ENCODE measurements at regions not wholly inside any gene's neighbourhood (a gene's known extent, or its start where the extent isn't known, plus 50 kb on each side); places are given as distances from the start of the nearest gene placed in this dataset.
A peak's percentile ranks its signal among the peaks of the same experiment; 100 is the strongest.

- CTCF ChIA-PET: interaction anchor here (0.6 kb wide), 3 partner anchors 22 to 753 kb away, joined by 3 to 5 read pairs (median 3); no protein-coding TSS in a partner anchor
- DNase-seq (ENCODE audit: low spot score): no peak
- no peak overlapping the region for H3K27ac ChIP-seq
- TF ChIP-seq CTCF (conservative IDR thresholded peaks at IDR 0.05; ENCODE audit: low read depth): no peak
- POLR2A ChIA-PET (ENCODE audit: low non-redundant PET): no interaction called here
Observed at GRCh38 chr5:53355931-53356330, 124.5 kb upstream of the FST start.

GRCh38 chr5:53357439-53357838 is 123.0 kb upstream of the FST start:
- ChIA-PET POLR2A (ENCODE audit: low non-redundant PET) (no interaction called here), CTCF (interaction anchor here (0.7 to 1.4 kb wide), 2 partner anchors 22 to 84 kb away, joined by 3 read pairs; no protein-coding TSS in a partner anchor)
- no peak for DNase-seq (ENCODE audit: low spot score)
- no peak for TF ChIP-seq CTCF (conservative IDR thresholded peaks at IDR 0.05; ENCODE audit: low read depth)
- no peak overlapping the region for H3K27ac ChIP-seq

- ChIA-PET CTCF (interaction anchor here (0.8 to 1.4 kb wide), 3 partner anchors 23 to 105 kb away, joined by 3 to 4 read pairs (median 3); no protein-coding TSS in a partner anchor), POLR2A (ENCODE audit: low non-redundant PET) (no interaction called here)
- H3K27ac ChIP-seq: no peak overlapping the region
- DNase-seq (ENCODE audit: low spot score): no peak
- TF ChIP-seq CTCF (conservative IDR thresholded peaks at IDR 0.05; ENCODE audit: low read depth): no peak
Observed at GRCh38 chr5:53358794-53359193, 121.6 kb upstream of the FST start.

- POLR2A ChIA-PET (ENCODE audit: low non-redundant PET): no interaction called here
Observed at GRCh38 chr5:53359916-53360517, 120.4 kb upstream of the FST start.

GRCh38 chr5:53360811-53361210 is 119.6 kb upstream of the FST start:
- DNase-seq (ENCODE audit: low spot score): peak; percentile 90
- POLR2A ChIA-PET (ENCODE audit: low non-redundant PET): no interaction called here
- CTCF ChIA-PET: interaction anchor here (1.0 kb wide), 1 partner anchor 20 kb away, joined by 3 read pairs; no protein-coding TSS in a partner anchor
- no peak overlapping the region for H3K27ac ChIP-seq
- TF ChIP-seq CTCF (conservative IDR thresholded peaks at IDR 0.05; ENCODE audit: low read depth): no peak

More at GRCh38 chr5:53359916-53360517, 120.4 kb upstream of the FST start:
- no peak for TF ChIP-seq CTCF (conservative IDR thresholded peaks at IDR 0.05; ENCODE audit: low read depth)
- DNase-seq (ENCODE audit: low spot score): no peak
- H3K27ac ChIP-seq: no peak overlapping the region
- CTCF ChIA-PET: interaction anchor here (1.0 kb wide), 1 partner anchor 19 kb away, joined by 3 read pairs; no protein-coding TSS in a partner anchor

- POLR2A ChIA-PET (ENCODE audit: low non-redundant PET): no interaction called here
- peak overlapping the region; percentile 96 for H3K27ac ChIP-seq
- no peak for TF ChIP-seq CTCF (conservative IDR thresholded peaks at IDR 0.05; ENCODE audit: low read depth)
- no peak for DNase-seq (ENCODE audit: low spot score)
- CTCF ChIA-PET: interaction anchor here (1.0 kb wide), 1 partner anchor 9 kb away, joined by 3 read pairs; no protein-coding TSS in a partner anchor
Observed at GRCh38 chr5:53361708-53362107, 118.7 kb upstream of the FST start.
